Endothelial cell of umbilical vein (primary cell): ENCODE measurements at regions not wholly inside any gene's neighbourhood (a gene's known extent, or its start where the extent isn't known, plus 50 kb on each side); places are given as distances from the start of the nearest gene placed in this dataset.

Experiments used
- BruUV-seq: library from RNA; stranded (reverse); fragments of 400-500 nt; replicated peaks from 2 replicates; lab custom pipeline; 2021; lab: Mats Ljungman, UMichigan
- CTCF ChIA-PET: fragments of 300-600, 350-600 bp; sonication (Branson Sonifier 250); formaldehyde crosslinking; loops from one replicate; lab custom pipeline; 2021; ENCODE audit warnings: antibody characterized with exemption, inconsistent platforms; lab: Charles Lee
- POLR2A ChIA-PET: fragments of 300-600, 350-600 bp; sonication (Branson Sonifier 250); formaldehyde crosslinking; loops from one replicate; lab custom pipeline; 2021; ENCODE audit warnings: antibody characterized with exemption, inconsistent platforms; lab: Charles Lee
- DNase-seq: peaks from one replicate; pipeline ENCODE4 v3.0.0-alpha.2; 2011; ENCODE audit warnings: low read depth, low spot score
- FAIRE-seq: peaks from 2 replicates; lab custom pipeline; 2011; peaks lifted over from hg19 to GRCh38; lab: Jason Lieb, UNC
- H2AFZ ChIP-seq: 2 replicates; pipeline ENCODE4 v1.6.0; 2012; ENCODE audit warnings: low read depth, low read length, control low read depth, inconsistent platforms
- H3K27ac ChIP-seq: 2 replicates; pipeline ENCODE4 v1.5.1; 2011; ENCODE audit warnings: low read depth, mild to moderate bottlenecking, control low read depth, low read length, moderate library complexity; ENCODE audit not compliant: insufficient read depth
- H3K27me3 ChIP-seq, 2 experiments: 2 replicates each; pipeline versions ENCODE4 v1.6.0 to v1.6.1; 2011; ENCODE audit warnings: low read length in 2 of 2, mixed read lengths in 1 of 2; ENCODE audit not compliant: control insufficient read depth in 2 of 2, insufficient read depth in 2 of 2
- H3K36me3 ChIP-seq, 2 experiments: 2 replicates in 1 of 2; 3 replicates in 1 of 2; pipeline ENCODE4 v1.5.1; 2011; ENCODE audit warnings: low read length in 2 of 2, mild to moderate bottlenecking in 1 of 2, moderate library complexity in 1 of 2; ENCODE audit not compliant: control insufficient read depth in 2 of 2, insufficient read depth in 2 of 2; ENCODE audit errors: extremely low read depth in 1 of 2
- H3K4me1 ChIP-seq: 3 replicates; pipeline ENCODE4 v1.5.1; 2011; ENCODE audit warnings: mild to moderate bottlenecking, low read length; ENCODE audit not compliant: control insufficient read depth, insufficient read depth; ENCODE audit errors: extremely low read depth
- H3K4me2 ChIP-seq: 2 replicates; pipeline ENCODE4 v1.6.1; 2011; ENCODE audit warnings: low read length, control low read depth, mixed read lengths; ENCODE audit not compliant: insufficient read depth
- H3K4me3 ChIP-seq, 3 experiments: fragments of 200-600 bp in 1 of 3; sonication (generic), shearing (Covaris generic) in 1 of 3; replicated peaks in 1 of 3; 2 replicates each; pipeline ENCODE4 v1.5.1; 2011 to 2016; ENCODE audit warnings: control low read depth in 3 of 3, low read length in 3 of 3, mild to moderate bottlenecking in 2 of 3, inconsistent platforms in 1 of 3, low read depth in 1 of 3, moderate library complexity in 1 of 3; ENCODE audit not compliant: insufficient read depth in 1 of 3
- H3K79me2 ChIP-seq: 2 replicates; pipeline ENCODE4 v1.6.0; 2012; ENCODE audit warnings: low read length, inconsistent platforms; ENCODE audit not compliant: control insufficient read depth, insufficient read depth
- H3K9ac ChIP-seq: replicated peaks from 2 replicates; pipeline ENCODE3; 2011; ENCODE audit warnings: low read length, control low read depth; ENCODE audit not compliant: insufficient read depth; ENCODE audit errors: extremely low read depth
- H3K9me1 ChIP-seq: replicated peaks from 3 replicates; pipeline ENCODE4 v1.6.0; 2011; ENCODE audit warnings: mild to moderate bottlenecking, low read length; ENCODE audit not compliant: control insufficient read depth, insufficient read depth; ENCODE audit errors: extremely low read depth
- H3K9me3 ChIP-seq: replicated peaks from 2 replicates; pipeline ENCODE4 v1.5.1; 2012; ENCODE audit warnings: low read length, inconsistent platforms; ENCODE audit not compliant: control insufficient read depth, insufficient read depth
- H4K20me1 ChIP-seq: replicated peaks from 2 replicates; pipeline ENCODE3; 2011; ENCODE audit warnings: mild to moderate bottlenecking, low read length; ENCODE audit not compliant: control insufficient read depth, insufficient read depth; ENCODE audit errors: extremely low read depth
- EZH2 ChIP-seq: IDR thresholded peaks from 2 replicates; pipeline ENCODE4 v1.6.1; 2012; ENCODE audit warnings: borderline replicate concordance, low read depth, mild to moderate bottlenecking, moderate library complexity, low read length, inconsistent platforms; ENCODE audit not compliant: severe bottlenecking
- FOS ChIP-seq: IDR thresholded peaks from 2 replicates; pipeline ENCODE4 v1.6.1; 2011; ENCODE audit warnings: mild to moderate bottlenecking, low read length, moderate library complexity, borderline replicate concordance; ENCODE audit not compliant: insufficient read depth
- GATA2 ChIP-seq: IDR thresholded peaks from 2 replicates; pipeline ENCODE4 v1.7.0; 2011; ENCODE audit warnings: low read depth, mild to moderate bottlenecking, moderate library complexity, mixed read lengths, low read length; ENCODE audit not compliant: insufficient read length, insufficient read depth
- JUN ChIP-seq: IDR thresholded peaks from 2 replicates; pipeline ENCODE4 v1.6.1; 2011; ENCODE audit warnings: borderline replicate concordance, low read depth; ENCODE audit not compliant: insufficient read length, insufficient read depth
- MYC ChIP-seq: IDR thresholded peaks from one replicate; pipeline ENCODE4 v1.6.1; 2011; ENCODE audit warnings: mild to moderate bottlenecking, low read depth, low read length
- POLR2A ChIP-seq: IDR thresholded peaks from 2 replicates; pipeline ENCODE4 v1.6.1; 2012; ENCODE audit warnings: low read depth, mild to moderate bottlenecking, control low read depth, low read length
- POLR2AphosphoS5 ChIP-seq: IDR thresholded peaks from 2 replicates; pipeline ENCODE4 v1.6.1; 2012; ENCODE audit warnings: low read depth, mild to moderate bottlenecking, control low read depth, low read length, moderate library complexity; ENCODE audit not compliant: insufficient read depth
- dilution Hi-C: fragments of 300-500 bp; cut with MboI; formaldehyde crosslinking; loops from one replicate; pipeline ENCODE4 v1.15.0; 2019; ENCODE audit warnings: low sequenced_read_pairs; ENCODE audit not compliant: extremely low pct_ligation_motif_present
- intact Hi-C: fragments of 100-400 bp; cut with micrococcal nuclease; formaldehyde crosslinking; loops from one replicate; pipeline ENCODE4 v1.10.0; 2022
- TF ChIP-seq, protein P1 (sequence below), 2 donors: IDR thresholded peaks; 1 replicate in 1 of 2; 2 replicates in 1 of 2; pipeline ENCODE4 v1.5.1; 2011; ENCODE audit warnings: low read length in 2 of 2, mild to moderate bottlenecking in 2 of 2, moderate library complexity in 2 of 2, control low read depth in 1 of 2, inconsistent platforms in 1 of 2, low read depth in 1 of 2; ENCODE audit not compliant: insufficient read depth in 1 of 2; ENCODE audit errors: extremely low read depth in 1 of 2
- TF ChIP-seq, protein P2 (sequence below): IDR thresholded peaks from 2 replicates; pipeline ENCODE4 v1.6.1; 2011; ENCODE audit not compliant: insufficient read depth, insufficient read length

DNA sequence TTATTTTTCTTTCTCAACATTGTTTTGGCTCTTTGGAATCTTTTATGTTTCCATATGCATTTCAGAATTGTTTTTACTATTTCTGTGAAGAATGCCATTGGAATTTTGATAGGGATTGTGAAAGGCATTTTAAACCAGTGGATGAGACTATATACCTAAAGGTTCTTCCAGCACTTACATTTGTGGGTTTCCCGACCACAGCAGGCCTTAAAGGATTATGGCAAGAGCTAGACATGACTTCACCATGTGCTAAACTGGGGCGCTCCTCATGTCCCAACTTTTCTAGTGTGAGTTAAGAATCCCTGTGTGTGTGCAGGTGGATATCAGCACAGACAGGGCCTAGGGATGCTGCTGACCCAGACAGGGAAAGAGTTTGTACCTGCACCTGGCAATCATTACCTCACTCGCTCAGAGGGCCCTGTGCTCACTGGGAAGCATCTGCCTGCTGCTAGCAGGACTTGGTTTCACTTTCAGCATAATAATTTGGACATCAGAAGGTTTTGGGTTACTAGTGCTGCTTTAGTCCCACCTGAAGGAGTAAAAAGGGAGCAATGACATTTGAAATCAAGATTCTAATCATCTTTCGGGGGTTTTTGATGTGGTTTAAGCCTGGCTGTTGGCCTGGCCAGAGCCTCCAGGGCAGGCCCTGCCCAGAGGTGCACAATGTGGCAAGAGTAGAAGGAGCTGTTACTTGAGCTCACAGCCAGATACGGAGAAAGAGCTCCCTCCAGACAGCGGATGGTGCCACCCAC is 137.1 kb downstream of the CDC5L start:
- intact Hi-C loops, result no loop called here
- Histone ChIP-seq H3K27me3 (peaks cover 0 to 2% of the 10 kb centered on the region in 2 experiments), H3K4me3 (no peak overlapping the region), H3K79me2 (no peaks in the 10 kb centered on the region), H3K9me1 (no peaks in the 10 kb centered on the region), H3K36me3 (no peaks in the 10 kb centered on the region), H3K4me1 (no peaks in the 10 kb centered on the region), H4K20me1 (no peaks in the 10 kb centered on the region), H3K27ac (no peak overlapping the region), H3K4me2 (no peak overlapping the region), H2AFZ (no peak overlapping the region), H3K9me3 (no peaks in the 10 kb centered on the region), H3K9ac (no peak overlapping the region)
- no peak for FAIRE-seq
- no peak for DNase-seq
- BruUV-seq, result no TSS peak
- TF ChIP-seq GATA2 (no peak), MYC (no peak), FOS (no peak), POLR2A (no peak), JUN (no peak), POLR2AphosphoS5 (no peak), EZH2 (no peak)
- TF ChIP-seq, protein P1, sequence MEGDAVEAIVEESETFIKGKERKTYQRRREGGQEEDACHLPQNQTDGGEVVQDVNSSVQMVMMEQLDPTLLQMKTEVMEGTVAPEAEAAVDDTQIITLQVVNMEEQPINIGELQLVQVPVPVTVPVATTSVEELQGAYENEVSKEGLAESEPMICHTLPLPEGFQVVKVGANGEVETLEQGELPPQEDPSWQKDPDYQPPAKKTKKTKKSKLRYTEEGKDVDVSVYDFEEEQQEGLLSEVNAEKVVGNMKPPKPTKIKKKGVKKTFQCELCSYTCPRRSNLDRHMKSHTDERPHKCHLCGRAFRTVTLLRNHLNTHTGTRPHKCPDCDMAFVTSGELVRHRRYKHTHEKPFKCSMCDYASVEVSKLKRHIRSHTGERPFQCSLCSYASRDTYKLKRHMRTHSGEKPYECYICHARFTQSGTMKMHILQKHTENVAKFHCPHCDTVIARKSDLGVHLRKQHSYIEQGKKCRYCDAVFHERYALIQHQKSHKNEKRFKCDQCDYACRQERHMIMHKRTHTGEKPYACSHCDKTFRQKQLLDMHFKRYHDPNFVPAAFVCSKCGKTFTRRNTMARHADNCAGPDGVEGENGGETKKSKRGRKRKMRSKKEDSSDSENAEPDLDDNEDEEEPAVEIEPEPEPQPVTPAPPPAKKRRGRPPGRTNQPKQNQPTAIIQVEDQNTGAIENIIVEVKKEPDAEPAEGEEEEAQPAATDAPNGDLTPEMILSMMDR (IDR thresholded peaks at IDR 0.05; ENCODE audit: extremely low read depth in 1 of 2, insufficient read depth in 1 of 2, low read depth in 1 of 2, low read length in 2 of 2), result no peak
- TF ChIP-seq, protein P2, sequence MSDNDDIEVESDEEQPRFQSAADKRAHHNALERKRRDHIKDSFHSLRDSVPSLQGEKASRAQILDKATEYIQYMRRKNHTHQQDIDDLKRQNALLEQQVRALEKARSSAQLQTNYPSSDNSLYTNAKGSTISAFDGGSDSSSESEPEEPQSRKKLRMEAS, result no peak
- dilution Hi-C loops, result no loop called here
- ChIA-PET CTCF (interaction anchor here (1.2 kb wide), 1 partner anchor 49 kb away, joined by 4 read pairs; no protein-coding TSS in a partner anchor), POLR2A (no interaction called here)
